B cell (primary cell): ENCODE measurements at regions not wholly inside any gene's neighbourhood (a gene's known extent, or its start where the extent isn't known, plus 50 kb on each side); places are given as distances from the start of the nearest gene placed in this dataset.
"Not testable (repeated sequence)": the region's sequence is repeated elsewhere in the genome, so short reads cannot be mapped to it uniquely, and the experiment has no call there.

Source experiments
- EZH2 ChIP-seq: IDR thresholded peaks from 2 replicates; pipeline ENCODE4 v1.6.1; 2012; ENCODE audit warnings: borderline replicate concordance, low read depth, mild to moderate bottlenecking, moderate library complexity, low read length; ENCODE audit not compliant: insufficient read depth, poor library complexity, severe bottlenecking
- TF ChIP-seq, protein P1 (sequence below): fragments of 200-600 bp; IDR thresholded peaks from one replicate; pipeline ENCODE4 v1.8.0; 2022; ENCODE audit warnings: antibody characterized with exemption, mild to moderate bottlenecking

DNA sequence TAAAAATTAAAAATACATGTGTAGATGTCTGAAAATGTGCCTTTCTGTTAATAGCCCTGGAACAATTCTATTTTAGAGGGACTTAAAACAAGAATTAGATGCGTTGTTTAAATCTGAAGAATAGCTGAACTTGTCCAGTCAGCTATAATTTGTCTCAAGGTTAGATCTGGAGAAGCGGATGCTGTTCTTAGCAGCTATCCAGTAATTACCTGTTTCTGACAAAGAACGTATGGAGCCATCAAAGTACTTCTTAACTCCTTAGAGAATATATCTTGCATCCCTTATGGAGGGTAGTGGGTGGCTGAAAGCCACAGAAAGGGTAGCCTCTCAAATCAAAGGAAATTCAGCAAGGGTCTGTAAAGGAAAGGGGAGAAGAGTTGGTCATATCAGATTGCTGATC is 160.4 kb downstream of the SEPTIN7 start:
- TF ChIP-seq EZH2: not testable (repeated sequence)
- TF ChIP-seq, protein P1, sequence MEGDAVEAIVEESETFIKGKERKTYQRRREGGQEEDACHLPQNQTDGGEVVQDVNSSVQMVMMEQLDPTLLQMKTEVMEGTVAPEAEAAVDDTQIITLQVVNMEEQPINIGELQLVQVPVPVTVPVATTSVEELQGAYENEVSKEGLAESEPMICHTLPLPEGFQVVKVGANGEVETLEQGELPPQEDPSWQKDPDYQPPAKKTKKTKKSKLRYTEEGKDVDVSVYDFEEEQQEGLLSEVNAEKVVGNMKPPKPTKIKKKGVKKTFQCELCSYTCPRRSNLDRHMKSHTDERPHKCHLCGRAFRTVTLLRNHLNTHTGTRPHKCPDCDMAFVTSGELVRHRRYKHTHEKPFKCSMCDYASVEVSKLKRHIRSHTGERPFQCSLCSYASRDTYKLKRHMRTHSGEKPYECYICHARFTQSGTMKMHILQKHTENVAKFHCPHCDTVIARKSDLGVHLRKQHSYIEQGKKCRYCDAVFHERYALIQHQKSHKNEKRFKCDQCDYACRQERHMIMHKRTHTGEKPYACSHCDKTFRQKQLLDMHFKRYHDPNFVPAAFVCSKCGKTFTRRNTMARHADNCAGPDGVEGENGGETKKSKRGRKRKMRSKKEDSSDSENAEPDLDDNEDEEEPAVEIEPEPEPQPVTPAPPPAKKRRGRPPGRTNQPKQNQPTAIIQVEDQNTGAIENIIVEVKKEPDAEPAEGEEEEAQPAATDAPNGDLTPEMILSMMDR: not testable (repeated sequence)
